IPS-NIHi11 (cell line): ENCODE measurements at regions not wholly inside any gene's neighbourhood (a gene's known extent, or its start where the extent isn't known, plus 50 kb on each side); places are given as distances from the start of the nearest gene placed in this dataset.
A peak's percentile ranks its signal among the peaks of the same experiment; 100 is the strongest.
"Not testable (repeated sequence)": the region's sequence is repeated elsewhere in the genome, so short reads cannot be mapped to it uniquely, and the experiment has no call there.

Experiments used
- DNase-seq: peaks from one replicate; pipeline ENCODE4 v3.0.0; 2012; ENCODE audit warnings: mixed read lengths, low spot score

DNA sequence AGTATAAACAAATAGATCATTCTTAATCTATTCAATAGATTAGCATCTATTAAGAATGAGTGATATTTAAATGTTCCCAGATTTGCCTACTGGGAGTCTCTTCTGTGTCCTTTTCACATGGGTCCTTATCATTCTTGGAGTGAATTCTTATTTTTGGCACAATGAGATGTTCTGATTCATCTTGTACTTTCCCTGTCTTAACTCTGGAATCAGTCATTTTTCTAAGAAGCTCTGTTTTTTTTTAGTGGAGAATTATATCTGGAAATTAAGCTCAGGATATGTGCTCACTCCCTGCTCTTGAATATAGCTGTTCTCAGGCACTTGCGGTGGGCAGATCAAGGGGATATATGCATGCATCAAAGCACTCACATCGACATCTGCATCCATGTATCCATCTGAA is 625.3 kb upstream of the HS3ST1 start:
- no peak for DNase-seq

DNA sequence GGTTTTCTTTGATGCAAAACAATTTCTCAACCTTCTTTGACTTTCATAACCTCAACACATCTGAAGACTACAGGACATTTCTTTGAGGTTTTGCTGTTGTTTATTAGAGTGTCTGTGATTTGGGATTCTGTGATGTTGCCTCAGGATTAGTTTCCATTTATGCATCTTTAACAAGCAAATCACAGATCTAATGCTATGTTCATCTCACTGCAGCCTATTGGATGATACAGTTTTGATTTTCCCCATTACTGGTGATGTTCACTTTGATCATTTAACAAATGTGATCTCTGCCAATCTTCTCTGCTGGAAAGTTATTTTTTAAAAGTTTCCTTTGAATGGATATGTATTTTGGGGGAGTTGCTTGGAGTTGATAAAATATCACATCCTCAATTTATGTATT is 624.9 kb upstream of the HS3ST1 start:
- DNase-seq: no peak

DNA sequence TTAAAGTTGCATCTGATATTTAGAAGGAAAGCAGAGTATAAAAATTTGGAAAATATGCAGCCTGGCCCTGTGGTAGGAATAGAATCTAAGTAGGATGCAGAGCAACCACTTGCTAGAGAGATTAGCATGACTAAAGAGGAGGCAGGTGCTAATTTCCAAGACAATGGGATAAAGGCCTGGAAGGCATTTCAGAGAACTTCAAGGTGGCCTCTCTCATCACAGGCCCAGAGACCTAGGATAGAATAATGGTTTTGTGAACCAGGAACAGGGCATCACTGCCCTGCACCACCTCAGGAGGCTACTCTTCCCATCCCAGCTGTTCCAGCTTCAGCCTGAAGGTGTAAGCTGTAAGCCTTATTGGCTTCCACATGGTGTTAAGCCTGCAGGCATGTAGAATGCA is 621.7 kb upstream of the HS3ST1 start:
- DNase-seq: peak; percentile 47

DNA sequence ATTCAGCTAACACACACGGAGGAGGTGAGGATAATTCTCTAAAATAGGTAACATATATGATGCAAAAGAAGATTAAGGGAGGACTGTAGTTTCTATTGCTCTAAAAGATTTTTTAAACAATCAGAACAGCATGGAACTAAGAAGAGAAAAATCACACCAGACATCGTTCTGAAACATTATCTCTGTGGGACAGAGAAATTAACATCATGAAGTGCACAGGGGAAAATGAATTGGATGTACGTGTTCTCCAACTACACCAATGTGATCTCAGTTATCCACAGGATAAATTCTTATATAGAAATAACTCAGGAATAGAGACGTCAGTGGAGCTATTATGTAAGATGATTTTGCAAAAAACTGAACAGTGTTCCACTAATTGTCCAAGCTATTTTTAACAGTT is 614.1 kb upstream of the HS3ST1 start:
- DNase-seq: no peak

DNA sequence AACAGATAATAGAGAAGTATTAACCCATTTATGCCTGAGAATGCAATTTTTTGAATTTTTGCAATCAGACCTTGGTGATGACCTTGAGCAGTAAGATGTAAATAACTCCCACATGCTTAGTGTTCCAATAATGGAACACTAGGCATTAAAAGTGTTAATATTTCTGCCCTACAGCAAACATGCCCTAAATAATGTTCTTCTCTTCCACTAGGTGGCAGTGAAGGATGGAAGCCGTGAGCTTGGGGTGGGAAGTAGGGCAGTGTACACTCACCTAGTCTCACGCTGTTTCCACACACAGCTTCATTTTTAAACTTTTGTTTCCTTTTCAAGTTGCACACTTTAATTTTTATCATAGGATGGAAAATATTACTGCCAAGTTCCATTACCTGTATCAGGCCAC is 613.1 kb upstream of the HS3ST1 start:
- peak; percentile 26 for DNase-seq

DNA sequence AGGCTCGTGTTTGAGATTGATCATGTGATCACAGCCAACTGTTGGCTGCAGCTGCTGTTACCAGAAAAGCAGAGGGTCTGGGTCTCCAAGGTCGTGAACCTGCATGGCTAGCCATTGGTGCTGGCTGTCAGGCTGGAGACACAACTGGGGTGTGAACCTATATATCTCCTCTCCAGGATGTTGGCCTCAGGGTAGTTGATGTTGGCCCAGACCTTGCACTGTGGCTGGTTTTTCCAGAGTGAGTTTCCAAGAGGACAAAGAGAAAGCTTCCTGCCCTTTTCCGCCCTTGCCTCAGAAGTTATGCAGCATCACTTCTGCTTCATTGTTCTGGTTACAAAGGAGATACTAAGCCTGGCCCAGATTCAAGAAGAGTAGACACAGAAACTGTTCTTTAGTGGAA is 607.8 kb upstream of the HS3ST1 start:
- no peak for DNase-seq

DNA sequence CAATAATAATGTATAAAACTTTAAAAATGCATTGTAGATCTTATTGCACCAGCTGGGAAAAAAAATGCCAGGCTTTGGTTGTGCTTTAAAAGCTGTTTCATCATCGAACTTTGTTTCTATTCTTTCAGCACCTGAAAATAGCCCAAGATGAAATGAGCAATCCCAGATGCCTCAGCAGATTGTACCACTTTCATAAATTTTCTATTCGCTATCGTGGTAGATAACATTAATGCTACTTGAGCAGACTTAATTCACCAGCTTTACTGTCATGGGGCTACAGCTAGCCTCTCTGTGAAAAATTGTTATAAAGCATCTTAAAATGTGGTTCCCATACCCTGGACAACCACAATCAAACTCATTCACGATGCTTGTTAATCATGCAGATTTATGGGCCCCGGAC is 599.6 kb upstream of the HS3ST1 start:
- DNase-seq: no peak

DNA sequence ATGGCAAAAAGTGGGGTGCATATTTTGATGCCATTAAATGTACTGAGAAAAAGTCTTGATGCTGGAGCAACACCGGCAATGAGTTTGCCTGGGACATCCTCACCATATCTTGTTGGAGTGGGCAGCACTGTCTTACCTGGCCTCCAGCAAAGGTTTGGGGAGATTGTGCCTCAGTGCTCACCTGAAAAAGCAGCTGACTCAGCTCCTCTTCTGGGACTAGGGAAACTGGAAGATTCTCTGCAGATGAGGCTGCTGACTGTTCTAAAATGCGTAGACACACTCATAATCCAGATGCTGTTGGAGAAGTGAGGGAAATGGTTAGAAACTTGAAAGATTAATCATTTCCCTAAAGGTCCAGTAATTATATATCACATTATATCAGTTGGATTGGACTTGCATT is 593.7 kb upstream of the HS3ST1 start:
- no peak for DNase-seq

DNA sequence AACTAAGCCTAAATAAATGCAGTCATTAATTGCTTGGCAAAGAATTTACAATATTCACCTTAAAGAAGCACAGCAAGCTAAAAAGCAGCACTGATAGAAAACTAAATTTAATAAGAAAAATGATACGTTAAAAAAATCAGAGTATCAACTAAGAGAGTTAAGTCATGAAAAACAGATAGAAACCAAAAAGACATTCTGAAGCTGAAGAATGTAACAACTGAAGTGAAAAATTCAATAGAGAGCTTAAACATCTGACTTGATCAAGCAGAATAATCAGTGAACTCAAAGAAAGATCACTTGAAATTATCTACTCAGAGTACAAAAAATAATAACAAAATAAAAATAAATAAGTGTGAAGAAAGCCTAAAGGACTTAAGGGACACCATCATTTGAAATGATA is 588.0 kb upstream of the HS3ST1 start:
- no peak for DNase-seq

DNA sequence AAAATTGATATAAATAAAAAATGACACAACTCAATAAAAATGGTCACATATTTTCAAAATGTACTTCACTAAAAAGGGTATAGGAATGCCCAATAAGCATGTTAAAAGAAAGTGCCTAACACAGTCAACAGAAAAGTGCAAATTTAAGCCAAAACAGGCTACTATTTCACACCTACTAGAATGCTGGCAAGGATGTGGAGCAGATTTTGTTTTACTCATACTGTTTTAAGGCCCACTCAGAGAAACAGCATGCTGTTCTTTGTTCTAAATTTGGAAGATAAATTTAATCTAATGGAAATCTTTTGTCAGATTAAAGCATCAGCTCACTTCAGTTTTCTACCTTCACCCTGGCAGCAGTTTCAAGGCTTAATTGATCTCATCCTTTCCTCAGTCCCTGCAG is 576.8 kb upstream of the HS3ST1 start:
- DNase-seq: no peak

DNA sequence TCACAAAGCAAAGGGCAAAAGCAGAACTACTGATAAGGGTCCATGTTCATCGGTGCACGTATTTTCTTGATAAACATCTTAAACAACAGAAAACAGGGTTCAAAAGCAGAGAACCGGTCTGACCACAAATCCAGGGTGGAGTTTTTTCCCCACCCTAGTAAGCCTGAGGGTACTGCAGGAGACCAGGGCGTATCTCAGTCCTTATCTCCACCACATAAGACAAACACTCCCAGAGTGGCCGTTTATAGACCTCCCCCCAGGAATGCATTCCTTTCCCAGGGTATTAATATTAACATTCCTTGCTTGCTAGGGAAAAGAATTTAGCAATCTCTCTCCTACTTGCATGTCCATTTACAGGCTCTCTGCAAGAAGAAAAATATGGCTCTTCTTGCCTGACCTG is 567.9 kb upstream of the HS3ST1 start:
- not testable (repeated sequence) for DNase-seq

DNA sequence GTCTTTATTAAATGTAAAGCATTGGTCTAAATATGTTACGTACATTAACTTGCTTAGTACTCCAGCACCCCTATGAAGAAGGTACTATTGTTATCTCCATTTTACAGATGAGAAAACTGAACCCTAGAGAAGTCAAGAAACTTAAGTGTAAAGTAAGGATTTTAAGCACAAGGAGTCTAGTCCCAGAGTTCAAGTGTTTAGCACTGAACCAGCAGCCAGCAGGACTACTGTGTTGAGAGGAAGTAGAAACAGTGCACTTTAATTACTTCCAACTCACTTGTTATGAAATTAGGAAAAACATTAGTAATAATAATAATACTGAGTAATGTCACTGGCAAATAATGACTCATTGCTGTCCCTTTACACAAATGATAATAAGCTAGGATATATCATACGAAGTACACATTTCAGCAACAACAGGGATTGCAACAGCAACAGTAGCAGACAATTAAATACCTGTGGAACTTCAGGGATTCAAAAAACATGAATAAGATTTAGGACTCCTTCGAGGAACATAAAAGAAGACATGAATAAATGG is 548.1 kb upstream of the HS3ST1 start:
- DNase-seq: no peak

DNA sequence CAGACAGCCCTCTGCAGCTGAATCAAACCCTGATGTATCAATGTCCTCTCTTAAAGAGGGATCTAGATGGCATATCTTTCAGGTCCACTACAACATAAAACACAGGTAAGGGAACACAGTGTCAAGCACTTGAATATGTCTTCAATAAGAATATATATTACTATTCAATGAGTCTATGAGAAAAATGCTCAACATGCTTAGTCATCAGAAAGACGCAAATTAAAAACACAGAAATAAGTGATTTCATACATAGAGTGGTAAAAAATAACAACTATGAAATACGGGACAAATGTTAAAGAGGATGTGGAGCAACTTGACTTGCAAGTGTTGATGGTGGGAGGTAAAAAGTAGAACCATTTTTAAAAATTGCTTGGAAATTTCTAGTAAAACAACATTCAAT is 544.6 kb upstream of the HS3ST1 start:
- DNase-seq: no peak

DNA sequence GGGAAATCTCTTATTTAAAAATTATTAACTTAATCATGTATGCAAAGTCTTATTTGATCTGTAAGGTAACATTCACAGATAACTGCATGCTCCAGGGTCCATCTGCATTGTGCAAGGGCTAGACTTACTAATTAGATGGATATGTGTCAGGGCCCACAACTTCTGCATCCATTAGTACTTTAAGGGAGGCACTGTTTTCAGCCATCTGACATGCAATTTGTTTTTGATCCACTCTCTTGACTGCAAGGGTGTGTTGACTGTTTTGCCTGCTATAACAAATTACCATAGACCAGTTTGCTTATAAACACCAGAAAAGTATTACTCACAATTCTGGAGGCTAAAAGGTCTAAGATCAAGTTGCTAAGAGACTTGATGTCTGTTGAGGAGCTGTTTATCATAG is 542.1 kb upstream of the HS3ST1 start:
- DNase-seq: no peak

DNA sequence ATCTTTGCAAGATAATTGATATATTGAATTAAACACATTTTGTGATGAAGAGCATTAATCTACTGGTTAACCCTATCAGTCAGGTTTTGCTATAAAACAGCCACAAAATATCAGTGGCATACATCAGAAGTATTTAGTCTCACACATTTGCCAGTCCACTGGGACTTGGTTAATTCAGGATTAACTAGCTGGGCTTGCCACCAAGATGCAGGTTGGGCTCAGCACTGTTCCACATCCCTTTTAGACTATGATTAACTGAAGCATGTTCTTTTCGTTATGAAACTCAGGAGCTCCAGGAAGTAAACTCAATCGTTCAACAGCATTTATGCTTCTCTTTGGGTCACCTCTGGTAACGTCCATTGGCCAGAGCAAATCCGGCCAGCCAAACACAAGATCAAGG is 538.1 kb upstream of the HS3ST1 start:
- no peak for DNase-seq

DNA sequence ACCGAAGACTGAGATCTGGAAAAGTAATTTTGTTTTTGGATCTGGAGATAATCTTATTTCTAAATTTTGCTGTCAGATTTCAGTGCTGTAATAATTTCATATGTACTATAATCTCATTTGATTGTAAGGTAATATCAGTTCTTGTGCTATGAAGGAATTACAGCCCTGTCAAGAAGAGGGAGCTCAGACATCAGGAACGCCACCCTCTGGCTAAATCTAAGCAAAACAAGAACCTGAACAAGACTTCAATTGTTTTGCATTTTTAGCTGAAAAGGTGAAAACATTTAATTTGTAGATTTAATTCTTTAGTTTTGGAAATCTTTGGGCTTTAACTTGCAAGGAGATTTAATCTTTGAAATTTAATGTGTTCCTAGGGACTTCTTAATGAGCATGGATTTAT is 525.4 kb upstream of the HS3ST1 start:
- peak; percentile 42 for DNase-seq

DNA sequence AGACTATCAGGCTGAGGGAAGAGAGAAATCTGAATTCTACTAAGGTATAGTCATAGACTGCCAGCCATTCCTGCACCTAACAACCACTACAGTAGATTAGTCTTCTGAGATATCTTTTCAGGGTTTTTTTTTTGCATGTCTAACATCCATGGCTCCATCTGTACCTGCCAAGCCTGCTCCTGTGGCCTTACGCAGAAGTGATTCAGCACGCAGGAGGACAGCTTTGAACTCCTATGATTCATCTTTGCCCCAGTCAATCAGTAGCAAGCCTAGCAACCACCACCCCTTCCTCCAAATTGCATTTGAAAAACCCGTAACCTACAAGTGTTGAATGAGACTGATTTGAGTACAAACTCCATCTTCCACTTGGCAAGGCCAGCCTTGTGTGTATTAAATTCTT is 520.7 kb upstream of the HS3ST1 start:
- no peak for DNase-seq

DNA sequence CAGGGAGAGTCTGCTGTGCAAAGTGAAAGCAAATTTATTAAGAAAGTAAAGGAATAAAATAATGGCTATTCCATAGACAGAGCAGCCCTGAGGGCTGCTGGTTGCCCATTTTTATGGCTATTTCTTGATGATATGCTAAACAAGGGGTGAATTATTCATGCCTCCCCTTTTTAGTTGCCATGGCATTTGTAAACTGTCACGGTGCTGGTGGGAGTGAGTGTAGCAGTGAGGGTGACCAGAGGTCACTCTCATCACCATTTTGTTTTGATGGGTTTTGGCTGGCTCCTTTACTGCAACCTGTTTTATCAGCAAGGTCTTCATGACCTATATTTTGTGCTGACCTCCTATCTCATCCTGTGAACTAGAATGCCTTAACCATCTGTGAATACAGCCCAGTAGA is 518.9 kb upstream of the HS3ST1 start:
- not testable (repeated sequence) for DNase-seq

DNA sequence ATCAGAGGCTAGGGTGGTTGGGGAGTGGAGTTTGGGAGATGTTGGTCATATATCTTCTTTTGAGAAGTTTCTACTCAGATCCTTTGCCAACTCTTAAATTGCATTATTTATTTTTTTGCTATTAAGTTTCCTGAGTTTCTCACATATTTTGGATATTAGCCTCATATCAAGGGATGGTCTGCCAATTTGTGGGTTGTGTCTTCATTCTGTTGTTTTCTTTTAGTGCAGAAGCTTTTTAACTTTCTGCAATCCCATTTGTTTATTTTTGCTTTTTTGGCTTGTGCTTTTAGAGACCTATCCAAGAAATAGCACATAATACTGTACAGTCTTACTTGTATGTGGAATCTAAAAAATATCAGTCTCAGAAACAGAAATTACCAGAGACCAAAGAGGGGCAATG is 509.2 kb upstream of the HS3ST1 start:
- no peak for DNase-seq

DNA sequence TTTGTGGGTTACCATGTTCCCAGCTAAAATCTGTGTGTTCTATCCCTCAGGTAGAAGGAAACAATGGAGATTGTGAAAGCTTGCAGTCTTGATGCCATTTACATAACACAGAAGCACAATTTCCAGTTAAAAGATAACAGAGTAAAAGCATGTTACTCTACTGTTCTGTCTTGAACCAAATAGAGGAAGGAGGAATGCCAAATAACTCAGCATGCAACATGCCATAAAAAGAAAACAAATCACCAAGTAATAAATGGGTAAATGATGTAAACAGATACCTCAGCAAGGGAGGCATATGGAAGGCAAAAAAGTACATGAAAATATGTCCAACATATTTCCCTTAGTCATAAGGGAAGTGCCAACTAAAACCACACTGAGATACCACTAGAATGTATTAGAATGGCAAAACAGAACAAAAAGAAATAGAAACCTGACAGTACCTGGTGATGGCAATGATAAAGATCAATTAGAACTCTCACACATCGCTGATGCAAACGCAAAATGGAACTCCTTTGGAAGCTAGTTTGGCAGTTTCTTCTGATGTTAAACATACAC is 502.6 kb upstream of the HS3ST1 start:
- no peak for DNase-seq

DNA sequence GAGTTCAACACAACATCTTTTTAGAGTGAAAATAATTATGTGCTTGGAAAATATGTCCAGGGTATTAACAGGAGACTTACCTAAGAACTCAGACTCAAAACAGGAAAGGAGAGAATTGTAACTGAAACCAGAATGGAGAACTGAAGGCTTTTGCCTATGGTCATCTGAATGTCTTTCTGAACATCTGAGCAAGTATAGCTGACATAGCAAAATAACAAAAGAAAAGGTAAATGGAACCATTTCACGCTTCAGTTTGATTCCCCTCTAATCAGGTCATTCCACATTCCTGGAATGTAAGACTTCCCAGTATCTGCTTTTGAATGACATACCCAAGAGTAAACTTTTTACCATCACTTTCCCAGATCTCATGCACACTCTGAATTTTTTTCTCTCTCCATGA is 500.4 kb upstream of the HS3ST1 start:
- DNase-seq: no peak

DNA sequence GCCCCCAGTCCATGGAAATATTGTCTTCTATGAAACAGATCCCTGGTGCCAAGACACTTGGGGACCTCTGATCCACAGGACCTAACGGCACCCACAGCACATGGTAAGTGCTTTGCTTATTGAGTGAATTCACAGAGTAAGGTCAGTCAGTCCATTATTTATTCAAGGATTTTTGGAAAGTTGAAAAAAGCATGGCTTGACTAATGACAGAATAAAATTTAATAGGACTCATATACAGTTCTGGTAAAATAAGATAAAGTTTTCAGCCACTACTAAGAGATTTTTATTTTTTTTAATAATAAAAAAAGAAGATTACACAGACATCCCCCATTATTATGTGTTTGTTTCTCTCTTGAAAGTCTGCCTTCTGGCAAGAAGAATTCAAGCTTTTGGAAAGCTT is 490.6 kb upstream of the HS3ST1 start:
- no peak for DNase-seq

DNA sequence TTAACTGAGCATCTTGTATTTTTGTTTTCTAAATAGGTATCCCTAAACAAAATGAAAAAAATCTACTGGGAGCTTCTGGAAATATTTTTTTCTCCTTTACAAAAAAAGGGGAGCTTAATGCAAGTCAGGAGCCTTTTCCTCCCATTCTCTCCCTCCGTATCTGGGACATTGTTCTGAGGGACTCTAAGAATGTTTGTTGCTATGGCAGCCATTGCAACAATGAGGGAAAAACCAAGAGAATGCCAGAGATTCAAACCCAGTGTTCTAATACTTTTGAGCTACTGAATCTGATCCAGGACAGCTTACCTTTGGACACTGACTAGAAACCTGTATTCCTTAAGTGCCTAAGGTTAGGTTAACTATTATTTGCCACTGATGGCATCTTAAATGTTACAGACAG is 485.7 kb upstream of the HS3ST1 start:
- DNase-seq: peak; percentile 74

DNA sequence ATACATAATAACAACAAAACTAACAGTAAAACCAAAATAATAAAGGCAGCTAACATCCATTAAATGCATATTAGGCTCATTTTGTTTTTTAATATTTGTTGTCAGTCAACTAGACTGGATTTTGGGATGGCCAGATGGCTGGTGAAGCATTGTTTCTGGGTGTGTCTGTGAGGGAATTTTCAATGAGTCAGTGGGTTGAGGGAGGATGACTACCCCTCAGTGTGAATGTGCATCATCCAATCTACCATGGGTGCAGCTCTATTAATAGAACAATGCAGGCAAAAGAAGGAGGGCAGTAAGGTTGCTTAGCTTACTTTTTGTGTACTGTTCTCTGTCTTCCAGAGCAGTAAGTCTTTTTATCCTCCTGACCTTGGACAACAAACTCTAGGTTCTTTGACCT is 484.2 kb upstream of the HS3ST1 start:
- DNase-seq: no peak

DNA sequence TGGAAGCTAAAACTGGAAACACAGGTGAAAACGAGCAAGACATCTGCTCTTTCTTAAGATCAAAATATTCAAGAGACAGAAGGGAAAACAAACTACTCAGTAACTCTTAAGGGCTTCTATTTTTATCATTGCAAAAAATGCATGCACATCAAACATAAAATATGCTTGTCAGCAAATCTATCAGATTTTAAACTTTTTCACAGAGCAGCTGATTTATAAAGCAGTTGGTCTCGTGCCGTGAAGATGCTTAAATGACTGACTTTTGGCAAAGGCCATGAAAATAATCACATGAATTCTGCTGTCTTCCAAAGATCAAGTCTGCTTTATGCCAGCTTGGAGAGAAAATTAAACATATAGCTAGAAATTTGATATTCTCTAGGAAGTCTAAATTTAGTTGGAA is 482.1 kb upstream of the HS3ST1 start:
- no peak for DNase-seq
